H54 (cell line): ENCODE measurements at regions not wholly inside any gene's neighbourhood (a gene's known extent, or its start where the extent isn't known, plus 50 kb on each side); places are given as distances from the start of the nearest gene placed in this dataset.
"Not testable (repeated sequence)": the region's sequence is repeated elsewhere in the genome, so short reads cannot be mapped to it uniquely, and the experiment has no call there.

Experiments used
- DNase-seq: peaks from one replicate; pipeline ENCODE4 v3.0.0; 2011; ENCODE audit warnings: low spot score, mixed read lengths; ENCODE audit not compliant: insufficient read length
- FAIRE-seq: peaks from 3 replicates; lab custom pipeline; 2011; peaks lifted over from hg19 to GRCh38; lab: Jason Lieb, UNC
- POLR2A ChIP-seq: IDR thresholded peaks from 2 replicates; pipeline ENCODE4 v1.6.1; 2011; ENCODE audit warnings: low read depth, mild to moderate bottlenecking, low read length

- DNase-seq (no peak), FAIRE-seq (no peak)
- no peak for TF ChIP-seq POLR2A
Measured at GRCh38 chr5:6261668-6262067, 116.7 kb downstream of the MED10 start.

DNA sequence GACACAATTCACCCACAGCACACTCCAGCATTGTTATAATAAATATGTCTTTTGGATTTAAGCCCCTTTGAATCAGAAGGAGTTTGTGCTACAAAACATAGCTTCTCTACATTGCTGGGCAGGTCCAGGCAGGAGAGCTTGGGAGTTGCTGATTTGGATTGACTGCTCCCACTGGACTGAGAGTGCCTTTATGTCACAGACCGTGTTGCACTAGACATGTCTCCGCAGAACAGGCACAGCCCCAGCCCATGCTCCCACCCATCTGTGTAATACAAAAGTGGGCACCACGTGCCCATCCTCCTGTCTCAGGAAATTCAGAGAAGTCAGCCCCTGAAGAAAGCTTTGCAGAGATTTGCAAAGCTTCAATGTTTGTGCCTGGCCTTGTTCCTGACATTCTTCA, 117.1 kb downstream of the MED10 start:
- no peak for TF ChIP-seq POLR2A
- DNase-seq, result no peak

DNA sequence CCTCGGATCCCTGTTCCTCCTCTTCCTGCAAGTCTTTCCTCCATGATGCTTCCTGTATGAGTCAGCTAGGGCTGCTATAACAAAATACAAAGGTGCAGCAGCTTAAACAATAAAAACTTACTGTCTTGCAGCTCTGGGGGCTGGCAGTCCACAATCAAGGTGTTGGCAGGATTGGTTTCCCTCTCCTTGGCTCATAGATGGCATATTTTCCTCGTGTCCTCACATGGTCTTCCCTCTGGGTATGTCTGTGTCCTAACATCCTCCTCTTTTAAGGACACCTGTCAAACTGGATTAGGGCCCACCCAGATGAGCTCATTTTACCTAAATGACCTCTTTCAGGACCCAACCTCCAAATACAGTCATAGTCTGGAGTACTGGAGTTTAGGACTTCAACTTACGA, 117.5 kb downstream of the MED10 start:
- no peak for TF ChIP-seq POLR2A
- FAIRE-seq (no peak), DNase-seq (no peak)

More for the DNA sequence above, 117.1 kb downstream of the MED10 start:
- FAIRE-seq, result no peak

DNA sequence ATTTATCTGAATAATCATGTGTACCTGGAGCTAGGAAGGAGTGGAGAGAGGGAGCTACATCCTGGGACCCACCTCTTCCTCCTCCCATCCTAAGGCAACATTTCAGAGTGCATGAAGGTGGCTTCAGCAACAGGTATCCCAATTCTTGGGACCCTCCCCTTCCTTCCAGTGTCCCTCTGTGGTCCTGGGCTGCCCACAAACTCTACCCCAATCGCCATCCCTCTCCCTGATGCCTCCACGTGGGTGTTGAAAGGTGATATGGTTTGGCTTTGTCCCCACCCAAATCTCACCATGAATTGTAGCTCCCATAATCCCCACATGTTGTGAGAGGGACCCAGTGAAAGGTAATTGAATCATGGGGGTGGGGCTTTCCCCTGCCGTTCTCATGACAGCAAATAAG, 121.4 kb downstream of the MED10 start:
- no peak for TF ChIP-seq POLR2A
- DNase-seq (no peak), FAIRE-seq (no peak)

GRCh38 chr5:6255956-6256355, 122.4 kb downstream of the MED10 start:
- no peak for TF ChIP-seq POLR2A
- FAIRE-seq (no peak), DNase-seq (no peak)

GRCh38 chr5:6253846-6254245, 124.5 kb downstream of the MED10 start:
- DNase-seq (no peak), FAIRE-seq (no peak)
- no peak for TF ChIP-seq POLR2A

DNA sequence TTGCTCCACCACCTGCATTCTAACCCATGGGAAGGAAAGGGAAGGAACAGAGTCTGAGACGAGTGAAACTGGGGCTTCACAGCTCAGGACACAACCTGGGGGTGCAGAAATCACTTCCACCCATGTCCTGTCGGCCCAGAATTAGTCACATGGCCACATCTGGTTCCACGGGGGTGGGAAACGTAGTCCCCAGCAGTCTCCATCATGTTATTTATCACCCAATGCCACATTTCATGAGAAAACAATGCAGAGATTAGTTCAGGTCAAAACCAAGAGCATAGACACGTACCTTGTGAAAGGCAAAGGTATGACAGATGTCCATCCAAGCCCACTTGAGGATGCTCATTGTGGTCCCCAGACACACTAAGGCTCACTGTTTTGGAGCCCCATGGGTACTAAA, 125.1 kb downstream of the MED10 start:
- no peak for TF ChIP-seq POLR2A
- DNase-seq, result no peak
- FAIRE-seq, result no peak

GRCh38 chr5:6252581-6252980, 125.8 kb downstream of the MED10 start:
- TF ChIP-seq POLR2A, result no peak
- no peak for DNase-seq
- no peak for FAIRE-seq

DNA sequence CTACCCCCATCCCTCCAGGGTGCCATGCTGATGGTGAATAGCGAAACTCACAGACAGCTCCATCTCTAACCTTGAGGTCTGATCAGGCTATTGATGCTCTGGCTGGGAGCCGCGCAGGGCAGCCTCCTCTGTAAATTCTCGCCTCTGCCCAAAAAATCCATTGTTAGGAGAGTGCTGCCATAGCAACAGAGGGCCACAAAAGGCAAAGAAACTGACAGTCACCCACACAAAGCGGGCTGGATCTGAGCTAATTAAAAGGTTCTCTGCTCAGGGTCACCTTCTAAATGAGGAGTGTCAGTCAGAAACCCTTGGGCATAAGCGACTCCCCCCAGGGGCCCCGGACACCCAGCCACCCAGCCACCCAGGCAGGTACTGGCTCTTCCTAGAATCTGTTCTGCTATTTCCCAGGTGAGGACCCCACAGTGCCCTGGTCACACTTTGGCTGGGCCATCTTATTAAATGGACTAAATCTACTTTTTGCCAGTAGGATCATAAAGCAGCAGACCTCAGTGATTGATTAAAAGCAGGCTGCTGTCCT, 126.7 kb downstream of the MED10 start:
- DNase-seq, result no peak
- no peak for TF ChIP-seq POLR2A
- FAIRE-seq, result no peak

GRCh38 chr5:6250121-6250520, 128.2 kb downstream of the MED10 start:
- no peak for TF ChIP-seq POLR2A
- no peak for FAIRE-seq
- no peak for DNase-seq

- DNase-seq (no peak), FAIRE-seq (no peak)
- no peak for TF ChIP-seq POLR2A
Measured at GRCh38 chr5:6248132-6248531, 130.2 kb downstream of the MED10 start.

DNA sequence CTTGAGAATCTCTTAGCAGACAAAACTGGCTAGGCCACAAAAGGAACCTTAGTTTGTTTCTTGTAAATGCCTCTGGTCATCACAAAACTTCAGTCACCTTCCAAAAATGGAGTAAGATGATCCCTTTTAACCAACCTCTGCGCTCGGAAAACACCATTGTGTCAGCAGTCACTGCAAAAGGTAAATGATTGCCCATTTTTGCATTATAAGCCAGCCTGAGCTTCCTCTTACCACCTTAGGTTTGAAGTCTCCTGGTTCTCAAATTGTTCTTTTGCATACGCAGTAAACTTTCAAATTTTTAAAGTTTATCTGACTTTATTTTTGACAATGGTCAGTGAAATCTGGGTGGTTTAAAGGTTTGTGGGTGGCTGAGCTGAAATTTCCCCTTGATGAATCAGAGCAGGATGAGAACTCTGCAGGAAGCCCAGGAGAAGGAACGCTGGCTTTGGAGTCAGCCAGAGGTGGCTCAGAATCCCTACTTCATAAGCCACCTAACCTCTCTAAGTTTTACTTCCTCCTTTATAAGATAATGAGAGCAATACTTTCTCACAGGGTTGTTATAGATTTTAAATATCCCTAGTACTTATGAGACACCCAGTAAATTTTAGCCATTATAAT, 131.4 kb downstream of the MED10 start:
- FAIRE-seq (no peak), DNase-seq (no peak)
- no peak for TF ChIP-seq POLR2A

DNA sequence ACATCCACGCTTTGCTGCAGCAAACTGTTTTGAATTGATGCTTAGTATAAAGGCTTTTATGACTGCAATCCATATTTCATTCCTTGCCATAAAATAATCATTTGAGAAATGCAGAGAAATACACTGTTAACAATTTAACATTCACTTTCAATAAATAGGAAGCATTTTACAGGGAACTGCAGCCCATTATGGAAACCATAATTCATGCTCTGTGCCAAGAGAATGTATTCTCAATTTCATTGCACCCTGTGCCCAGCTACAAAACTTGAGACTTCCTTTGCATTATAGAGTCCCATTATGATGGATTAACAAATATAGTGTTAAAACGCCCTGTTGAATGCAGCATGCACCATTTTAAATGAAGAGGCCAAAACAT, 134.0 kb downstream of the MED10 start:
- no peak for TF ChIP-seq POLR2A
- FAIRE-seq (no peak), DNase-seq (no peak)

GRCh38 chr5:6243706-6244338, 134.5 kb downstream of the MED10 start:
- DNase-seq, result no peak
- FAIRE-seq, result no peak
- TF ChIP-seq POLR2A, result no peak

DNA sequence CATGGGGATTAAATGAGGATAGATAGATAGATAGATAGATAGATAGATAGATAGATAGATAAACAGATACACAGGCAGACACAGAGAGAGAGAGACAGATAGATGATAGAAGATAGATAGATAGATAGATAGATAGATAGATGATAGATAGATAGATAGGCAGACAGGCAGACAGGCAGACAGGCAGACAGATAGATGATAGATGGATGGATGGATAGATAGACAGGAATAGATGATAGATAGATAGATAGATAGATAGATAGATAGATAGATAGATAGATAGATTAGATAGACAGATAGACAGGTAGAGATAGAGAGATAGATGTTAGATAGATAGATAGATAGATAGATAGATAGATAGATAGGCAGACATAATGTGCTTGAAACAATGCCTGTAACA, 137.3 kb downstream of the MED10 start:
- FAIRE-seq, DNase-seq: not testable (repeated sequence)
